RWPE2 (cell line): ENCODE measurements at regions not wholly inside any gene's neighbourhood (a gene's known extent, or its start where the extent isn't known, plus 50 kb on each side); places are given as distances from the start of the nearest gene placed in this dataset.
A peak's percentile ranks its signal among the peaks of the same experiment; 100 is the strongest.
"Not testable (repeated sequence)": the region's sequence is repeated elsewhere in the genome, so short reads cannot be mapped to it uniquely, and the experiment has no call there.

Experiments
- ATAC-seq: fragments of 200-7000 bp; cut with Tn5 transposase; 3 replicates; pipeline ENCODE4 v1.9.1; 2021; ENCODE audit warnings: low read depth
- DNase-seq: peaks from one replicate; pipeline ENCODE4 v3.0.0-alpha.2; 2020; ENCODE audit warnings: low spot score
- H3K27ac ChIP-seq: fragments of 450-650 bp; 2 replicates; pipeline ENCODE4 v1.5.1; 2017; ENCODE audit warnings: mild to moderate bottlenecking; ENCODE audit not compliant: poor library complexity, severe bottlenecking
- H3K27me3 ChIP-seq: fragments of 250-450 bp; sonication (Bioruptor Pico); 2 replicates; pipeline ENCODE4 v1.5.1; 2021; ENCODE audit warnings: mild to moderate bottlenecking, moderate library complexity; ENCODE audit not compliant: insufficient read depth, poor library complexity, severe bottlenecking
- H3K36me3 ChIP-seq: fragments of 250-450 bp; sonication (Bioruptor Pico); 2 replicates; pipeline ENCODE4 v1.5.1; 2020; ENCODE audit warnings: low read depth, mild to moderate bottlenecking, moderate library complexity
- H3K4me1 ChIP-seq: fragments of 250-450 bp; sonication (Bioruptor Pico); 2 replicates; pipeline ENCODE4 v1.5.1; 2021; ENCODE audit warnings: mild to moderate bottlenecking, moderate library complexity; ENCODE audit not compliant: insufficient read depth, poor library complexity, severe bottlenecking
- H3K4me3 ChIP-seq: fragments of 250-450 bp; sonication (Bioruptor Pico); 2 replicates; pipeline ENCODE4 v1.5.1; 2021; ENCODE audit warnings: mild to moderate bottlenecking, moderate library complexity; ENCODE audit not compliant: severe bottlenecking
- H3K9me3 ChIP-seq: fragments of 250-450 bp; sonication (Bioruptor Pico); 2 replicates; pipeline ENCODE4 v1.5.1; 2021; ENCODE audit warnings: mild to moderate bottlenecking, moderate library complexity; ENCODE audit not compliant: severe bottlenecking
- TF ChIP-seq, protein P1 (sequence below): fragments of 450-650 bp; IDR thresholded peaks from one replicate; pipeline ENCODE4 v1.5.1; 2017; ENCODE audit warnings: mild to moderate bottlenecking, moderate library complexity; ENCODE audit not compliant: poor library complexity, severe bottlenecking

DNA sequence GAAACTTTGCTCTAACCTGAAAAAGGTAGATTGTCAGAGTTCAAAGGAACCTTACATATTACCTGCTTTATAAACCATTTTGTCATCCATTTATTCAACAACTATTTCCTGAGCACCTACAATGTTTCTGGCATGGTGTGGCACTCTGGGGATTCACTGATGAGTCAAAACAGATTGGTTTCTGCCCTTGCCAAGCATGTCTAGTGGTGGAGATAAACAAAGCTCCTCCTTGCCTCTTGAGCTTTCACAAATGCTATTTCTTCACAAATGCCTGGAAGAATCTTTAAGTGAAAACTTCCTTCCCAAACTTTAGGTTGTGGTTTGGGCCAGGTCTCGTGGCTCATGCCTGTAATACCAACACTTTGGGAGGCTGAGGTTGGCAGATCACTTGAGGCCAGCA lies 85.1 kb upstream of the RELN start:
- TF ChIP-seq, protein P1, sequence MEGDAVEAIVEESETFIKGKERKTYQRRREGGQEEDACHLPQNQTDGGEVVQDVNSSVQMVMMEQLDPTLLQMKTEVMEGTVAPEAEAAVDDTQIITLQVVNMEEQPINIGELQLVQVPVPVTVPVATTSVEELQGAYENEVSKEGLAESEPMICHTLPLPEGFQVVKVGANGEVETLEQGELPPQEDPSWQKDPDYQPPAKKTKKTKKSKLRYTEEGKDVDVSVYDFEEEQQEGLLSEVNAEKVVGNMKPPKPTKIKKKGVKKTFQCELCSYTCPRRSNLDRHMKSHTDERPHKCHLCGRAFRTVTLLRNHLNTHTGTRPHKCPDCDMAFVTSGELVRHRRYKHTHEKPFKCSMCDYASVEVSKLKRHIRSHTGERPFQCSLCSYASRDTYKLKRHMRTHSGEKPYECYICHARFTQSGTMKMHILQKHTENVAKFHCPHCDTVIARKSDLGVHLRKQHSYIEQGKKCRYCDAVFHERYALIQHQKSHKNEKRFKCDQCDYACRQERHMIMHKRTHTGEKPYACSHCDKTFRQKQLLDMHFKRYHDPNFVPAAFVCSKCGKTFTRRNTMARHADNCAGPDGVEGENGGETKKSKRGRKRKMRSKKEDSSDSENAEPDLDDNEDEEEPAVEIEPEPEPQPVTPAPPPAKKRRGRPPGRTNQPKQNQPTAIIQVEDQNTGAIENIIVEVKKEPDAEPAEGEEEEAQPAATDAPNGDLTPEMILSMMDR: no peak
- Histone ChIP-seq H3K27me3 (no peaks in the 10 kb centered on the region), H3K9me3 (no peaks in the 10 kb centered on the region), H3K4me3 (no peak overlapping the region), H3K27ac (no peak overlapping the region), H3K36me3 (no peaks in the 10 kb centered on the region), H3K4me1 (no peaks in the 10 kb centered on the region)
- DNase-seq (no peak), ATAC-seq (no peak)

DNA sequence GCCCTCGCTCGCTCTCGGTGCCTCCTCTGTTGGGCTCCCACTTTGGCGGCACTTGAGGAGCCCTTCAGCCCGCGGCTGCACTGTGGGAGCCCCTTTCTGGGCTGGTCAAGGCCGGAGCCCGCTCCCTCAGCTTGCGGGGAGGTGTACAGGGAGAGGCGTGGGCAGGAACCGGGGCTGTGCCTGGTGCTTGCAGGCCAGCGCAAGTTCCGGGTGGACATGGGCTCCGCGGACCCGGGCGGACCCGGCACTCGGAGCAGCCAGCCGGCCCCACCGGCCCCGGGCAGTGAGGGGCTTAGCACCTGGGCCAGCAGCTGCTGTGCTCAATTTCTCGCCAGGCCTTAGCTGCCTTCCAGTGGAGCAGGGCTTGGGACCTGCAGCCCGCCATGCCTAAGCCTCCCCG lies 82.2 kb upstream of the RELN start:
- DNase-seq: peak; percentile 42
- not testable (repeated sequence) for H3K9me3 ChIP-seq, H3K27ac ChIP-seq, H3K4me1 ChIP-seq, H3K36me3 ChIP-seq, H3K4me3 ChIP-seq, ATAC-seq, H3K27me3 ChIP-seq

DNA sequence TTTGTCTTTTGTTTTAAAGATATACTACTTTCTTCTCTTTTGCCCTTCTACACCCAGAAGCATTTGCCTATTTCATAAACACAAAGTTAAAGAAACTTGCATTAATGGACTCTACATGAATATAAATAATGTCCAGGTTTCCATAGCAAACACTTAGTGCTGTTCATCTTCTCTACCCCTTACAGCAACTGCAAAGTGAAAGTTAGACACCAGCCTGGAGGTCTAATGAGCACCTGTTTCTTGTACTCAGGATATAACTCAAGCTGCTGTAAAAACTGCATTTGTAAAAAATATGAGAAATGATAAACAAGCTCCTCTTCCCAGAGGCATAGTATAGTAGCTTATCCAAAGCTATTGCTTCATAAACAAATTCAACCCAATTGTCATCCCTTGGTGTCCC lies 76.0 kb upstream of the RELN start:
- no peaks in the 10 kb centered on the region for H3K9me3 ChIP-seq
- ATAC-seq: no peak
- no peaks in the 10 kb centered on the region for H3K36me3 ChIP-seq
- no peaks in the 10 kb centered on the region for H3K4me1 ChIP-seq
- no peaks in the 10 kb centered on the region for H3K27me3 ChIP-seq
- no peak for DNase-seq
- TF ChIP-seq, protein P1: no peak
- H3K27ac ChIP-seq: no peak overlapping the region
- no peak overlapping the region for H3K4me3 ChIP-seq

DNA sequence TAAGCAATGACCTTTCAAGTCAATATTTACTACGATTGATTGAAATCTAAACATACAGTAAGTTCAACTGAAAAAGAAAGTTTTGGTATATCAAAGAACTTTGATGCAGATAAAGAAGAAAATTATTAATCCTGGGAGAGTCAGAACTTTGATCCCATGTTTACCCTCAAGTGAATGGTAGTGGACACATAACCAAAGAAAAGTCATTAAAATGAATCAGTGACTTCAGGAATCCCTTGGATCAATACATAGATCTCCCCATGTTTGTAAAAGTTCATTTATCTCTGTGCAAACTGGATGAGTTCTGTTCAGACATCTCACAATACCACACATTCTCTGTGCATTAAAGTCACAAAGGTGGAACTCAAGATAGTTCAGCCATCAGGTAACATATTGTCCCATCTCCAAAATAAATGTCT lies 75.5 kb upstream of the RELN start:
- no peak overlapping the region for H3K27ac ChIP-seq
- DNase-seq: no peak
- H3K4me3 ChIP-seq: no peak overlapping the region
- TF ChIP-seq, protein P1: no peak
- no peaks in the 10 kb centered on the region for H3K36me3 ChIP-seq
- no peaks in the 10 kb centered on the region for H3K27me3 ChIP-seq
- ATAC-seq: no peak
- no peaks in the 10 kb centered on the region for H3K9me3 ChIP-seq
- H3K4me1 ChIP-seq: no peaks in the 10 kb centered on the region

DNA sequence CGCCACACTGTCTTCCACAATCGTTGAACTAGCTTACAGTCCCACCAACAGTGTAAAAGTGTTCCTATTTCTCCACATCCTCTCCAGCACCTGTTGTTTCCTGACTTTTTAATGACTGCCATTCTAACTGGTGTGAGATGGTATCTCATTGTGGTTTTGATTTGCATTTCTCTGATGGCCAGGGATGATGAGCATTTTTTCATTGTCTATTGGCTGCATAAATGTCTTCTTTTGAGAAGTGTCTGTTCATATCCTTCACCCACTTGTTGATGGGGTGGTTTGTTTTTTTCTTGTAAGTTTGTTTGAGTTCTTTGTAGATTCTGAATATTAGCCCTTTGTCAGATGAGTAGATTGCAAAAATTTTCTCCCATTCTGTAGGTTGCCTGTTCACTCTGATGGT lies 74.3 kb upstream of the RELN start:
- not testable (repeated sequence) for H3K4me3 ChIP-seq

DNA sequence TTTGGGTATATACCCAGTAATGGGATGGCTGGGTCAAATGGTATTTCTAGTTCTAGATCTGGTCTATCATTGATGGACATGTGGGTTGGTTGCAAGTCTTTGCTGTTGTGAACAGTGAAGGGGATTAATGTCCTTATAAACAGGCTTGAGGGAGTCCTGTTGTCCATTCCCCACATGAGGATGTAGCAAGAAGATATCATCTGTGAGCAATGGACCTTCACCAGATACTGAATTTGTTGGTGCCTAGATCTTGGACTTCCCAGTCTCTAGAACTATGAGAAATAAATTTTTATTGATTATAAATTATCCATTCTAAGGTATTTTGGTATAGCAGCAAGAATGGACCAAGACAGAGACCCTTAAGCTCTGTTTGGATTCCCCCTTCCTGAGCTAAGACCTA lies 72.2 kb upstream of the RELN start:
- H3K9me3 ChIP-seq: no peaks in the 10 kb centered on the region
- no peak overlapping the region for H3K27ac ChIP-seq
- DNase-seq (no peak), ATAC-seq (no peak)
- TF ChIP-seq, protein P1: no peak
- no peaks in the 10 kb centered on the region for H3K27me3 ChIP-seq
- H3K4me1 ChIP-seq: no peaks in the 10 kb centered on the region
- H3K36me3 ChIP-seq: no peaks in the 10 kb centered on the region
- no peak overlapping the region for H3K4me3 ChIP-seq

More for the DNA sequence above, 74.3 kb upstream of the RELN start:
- H3K4me1 ChIP-seq, H3K27me3 ChIP-seq, H3K9me3 ChIP-seq, H3K36me3 ChIP-seq, ATAC-seq, DNase-seq, H3K27ac ChIP-seq: not testable (repeated sequence)

DNA sequence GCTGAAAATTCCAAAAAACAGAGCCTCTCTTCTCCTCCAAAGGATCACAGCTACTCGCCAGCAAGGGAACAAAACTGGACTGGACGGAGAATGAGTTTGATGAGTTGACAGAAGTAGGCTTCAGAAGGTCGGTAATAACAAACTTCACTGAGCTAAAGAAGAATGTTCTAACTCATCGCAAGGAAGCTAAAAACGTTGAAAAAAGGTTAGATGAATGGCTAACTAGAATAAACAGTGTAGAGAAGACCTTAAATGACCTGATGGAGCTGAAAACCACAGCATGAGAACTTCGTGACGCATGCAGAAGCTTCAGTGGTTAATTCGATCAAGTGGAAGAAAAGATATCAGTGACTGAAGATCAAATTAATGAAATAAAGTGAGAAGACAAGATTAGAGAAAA lies 70.4 kb upstream of the RELN start:
- ATAC-seq, DNase-seq, H3K4me1 ChIP-seq, H3K27ac ChIP-seq, H3K4me3 ChIP-seq, H3K27me3 ChIP-seq, H3K36me3 ChIP-seq, H3K9me3 ChIP-seq: not testable (repeated sequence)
